ENCODE measurements at regions not wholly inside any gene's neighbourhood (a gene's known extent, or its start where the extent isn't known, plus 50 kb on each side); places are given as distances from the start of the nearest gene placed in this dataset.

DNA sequence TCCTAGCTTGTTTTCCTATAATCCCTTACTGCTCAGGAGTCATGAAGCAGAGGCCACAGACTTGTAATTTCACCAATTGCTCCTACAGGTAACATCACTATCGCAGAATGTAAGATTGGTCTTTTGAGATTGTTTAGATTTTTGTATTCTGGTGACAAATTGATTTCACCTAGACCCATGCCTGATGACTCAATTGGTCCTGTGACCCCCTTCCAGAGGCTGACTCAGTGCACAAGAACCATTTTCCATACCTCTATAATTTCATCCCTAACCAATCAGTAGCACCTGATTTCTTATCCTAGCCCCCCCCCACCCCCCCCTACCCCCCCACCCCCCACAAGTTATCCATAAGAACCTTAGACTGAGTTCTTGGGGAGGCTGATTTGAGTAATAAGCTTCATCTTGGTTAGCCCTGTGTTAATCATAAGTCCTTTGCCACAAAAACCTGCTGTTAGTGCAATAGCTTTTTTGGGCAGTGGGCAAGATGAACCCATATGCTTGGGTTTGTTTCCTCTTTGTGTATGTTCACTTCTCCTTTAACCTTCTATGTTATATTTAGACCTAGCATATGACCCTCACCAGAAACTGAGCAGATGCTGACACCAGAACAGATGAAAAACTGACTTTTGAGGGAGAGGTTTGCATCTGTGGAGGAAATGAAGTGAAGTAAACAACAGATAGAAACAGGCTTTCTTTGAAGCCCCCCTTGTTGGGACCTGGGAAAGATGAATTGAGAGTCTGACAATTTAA is 187.1 kb downstream of the KIF20B start:
- peak; percentile 35 for DNase-seq

DNA sequence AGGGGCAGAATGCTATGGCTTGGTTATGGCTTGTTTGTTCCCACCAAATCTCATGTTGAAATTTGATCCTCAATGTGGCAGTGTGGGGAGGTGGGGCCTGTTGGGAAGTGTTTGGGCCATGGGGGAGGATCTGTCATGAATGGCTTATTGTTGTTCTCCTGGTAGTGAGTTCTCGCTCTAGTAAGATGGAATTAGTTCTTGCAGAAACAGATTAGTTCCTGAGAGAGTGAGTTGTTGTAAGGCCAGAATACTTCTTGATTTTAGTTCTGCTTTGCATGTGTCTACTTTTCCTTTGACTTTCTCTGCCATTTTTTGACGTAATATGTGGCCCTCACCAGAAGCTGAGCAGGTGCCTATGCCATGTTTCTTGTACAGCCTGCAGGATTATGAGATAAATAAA is 188.2 kb downstream of the KIF20B start:
- DNase-seq = no peak

DNA sequence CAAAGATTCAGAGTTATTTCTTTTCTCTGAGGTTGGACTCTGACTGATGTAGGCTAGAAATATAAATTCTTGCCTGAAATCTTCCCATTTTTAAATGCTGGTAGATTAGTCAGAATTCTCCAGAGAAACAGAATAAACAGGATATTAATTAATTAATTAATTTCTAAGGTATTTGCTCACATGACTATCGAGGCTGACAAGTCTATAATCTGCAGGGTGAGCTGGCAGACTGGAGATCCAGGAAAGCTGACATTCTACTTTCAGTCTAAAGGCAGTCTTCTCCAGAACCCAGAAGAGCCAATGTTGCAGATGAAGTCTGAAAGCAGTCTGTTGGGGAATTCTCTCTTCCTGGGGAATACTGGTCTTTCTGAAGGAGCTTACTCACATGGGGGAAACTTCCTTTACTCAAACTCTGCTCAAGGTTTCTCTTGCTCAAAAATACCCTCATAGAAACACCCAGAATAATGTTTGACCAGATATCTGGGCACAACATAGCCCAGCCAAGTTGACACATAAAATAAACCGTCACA is 189.7 kb downstream of the KIF20B start:
- no peak for DNase-seq

DNA sequence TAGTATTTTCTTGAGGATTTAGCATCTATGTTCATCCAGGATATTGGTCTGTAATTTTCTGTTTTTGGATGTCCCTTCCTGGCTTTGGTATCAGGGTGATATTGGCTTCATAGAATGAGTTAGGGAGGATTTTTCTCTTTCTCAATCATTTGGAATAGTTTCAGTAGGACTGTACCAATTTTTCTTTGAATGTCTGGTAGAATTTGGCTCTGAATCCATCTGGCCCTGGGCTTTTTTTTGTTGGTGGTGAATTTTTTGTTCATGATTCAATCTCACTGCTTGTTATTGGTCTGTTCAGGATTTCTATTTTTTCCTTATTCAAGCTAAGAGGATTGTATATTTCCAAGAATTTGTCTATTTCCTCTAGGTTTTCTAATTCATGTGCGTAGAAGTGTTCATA is 192.7 kb downstream of the KIF20B start:
- no peak for DNase-seq

DNA sequence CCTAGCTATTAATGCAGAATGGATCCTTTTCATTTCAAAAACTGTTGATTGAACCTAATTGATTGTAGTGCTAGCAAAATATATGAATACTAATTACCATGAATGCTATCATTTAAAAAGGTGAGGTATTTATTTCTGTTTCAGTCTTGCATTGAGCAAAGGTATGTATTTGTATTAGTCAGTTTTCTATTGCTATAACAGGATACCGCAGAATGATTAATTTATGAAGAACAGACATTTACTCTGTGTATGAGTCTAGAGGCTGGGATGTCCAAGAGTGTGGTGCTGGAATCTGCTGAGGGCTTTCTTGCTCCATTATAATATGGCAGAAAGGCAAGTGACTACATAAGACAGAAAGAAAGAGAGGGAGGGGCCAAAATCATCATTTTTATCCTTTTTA is 199.2 kb downstream of the KIF20B start:
- no peak for DNase-seq

DNA sequence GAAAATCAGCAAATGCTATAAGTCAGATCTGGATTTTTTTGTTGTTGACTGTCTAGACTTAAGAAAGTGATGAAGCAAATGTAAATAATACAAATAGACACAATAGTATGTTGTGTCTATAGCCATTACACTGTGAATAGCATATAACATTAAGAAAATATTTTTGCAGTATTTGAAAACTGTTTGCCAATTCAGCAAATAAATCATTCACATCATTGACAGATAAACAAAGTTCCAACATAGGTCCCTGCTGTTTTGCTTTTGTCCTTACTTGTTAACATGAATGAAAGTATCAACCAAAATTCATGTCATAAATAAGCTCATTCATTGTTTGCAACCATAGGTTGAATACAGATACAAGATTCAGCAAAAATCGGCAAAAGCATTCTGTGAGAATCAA is 200.5 kb downstream of the KIF20B start:
- DNase-seq = no peak

DNA sequence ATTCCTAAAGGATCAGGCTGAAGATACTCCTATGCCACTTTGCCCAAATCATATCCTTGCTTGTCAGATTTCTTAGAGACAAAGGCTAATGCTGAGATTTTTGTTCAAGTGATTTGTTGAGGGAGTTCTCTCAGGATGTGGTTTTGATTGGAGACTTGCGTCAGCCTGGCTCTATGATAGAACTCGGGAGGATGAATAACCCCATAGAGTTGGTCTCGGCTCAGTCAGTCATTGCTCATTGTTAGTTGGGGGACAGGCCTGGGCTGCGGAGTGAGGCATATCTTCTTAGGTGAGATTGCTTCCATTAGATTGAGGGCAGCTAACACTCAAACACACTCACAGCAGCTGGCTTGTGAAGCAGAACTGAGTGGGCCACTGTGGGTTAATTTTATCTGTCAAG is 203.4 kb downstream of the KIF20B start:
- no peak for DNase-seq

DNA sequence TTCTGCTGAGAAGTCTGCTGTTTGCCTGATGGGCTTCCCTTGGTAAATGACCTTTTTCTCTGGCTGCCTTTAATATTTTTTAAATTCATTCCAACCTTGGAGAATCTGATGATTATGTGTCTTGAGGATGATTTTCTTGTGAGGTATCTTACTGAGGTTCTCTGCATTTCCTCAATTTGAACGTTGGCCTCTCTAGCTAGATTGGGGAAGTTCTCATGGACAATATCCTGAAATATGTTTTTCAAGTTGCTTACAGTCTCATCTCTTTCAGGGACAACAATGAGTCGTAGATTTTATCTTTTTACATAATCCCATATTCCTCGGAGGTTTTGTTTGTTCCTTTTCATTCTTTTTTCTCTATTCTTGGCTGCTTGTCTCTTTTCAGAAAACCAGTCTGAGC is 208.4 kb downstream of the KIF20B start:
- no peak for DNase-seq

DNA sequence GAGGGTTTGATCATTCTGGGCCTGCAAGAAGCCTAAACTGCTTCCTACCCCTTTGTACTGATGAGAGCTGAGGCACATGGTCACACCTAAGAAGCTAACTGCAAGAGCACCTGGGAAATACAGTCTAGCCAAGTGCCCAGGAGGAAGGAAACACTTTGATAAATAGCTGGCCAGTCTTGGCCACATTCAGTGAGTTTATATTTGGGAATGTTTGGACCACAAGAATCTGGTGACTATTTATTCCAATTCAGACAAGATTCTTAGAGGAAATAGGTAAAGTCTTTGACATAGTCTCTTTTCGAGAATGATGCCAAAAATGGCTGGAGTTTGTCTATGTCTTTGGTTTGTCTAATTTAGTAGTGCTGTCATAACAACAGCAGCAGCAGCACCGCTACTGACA is 213.6 kb downstream of the KIF20B start:
- DNase-seq = no peak

DNA sequence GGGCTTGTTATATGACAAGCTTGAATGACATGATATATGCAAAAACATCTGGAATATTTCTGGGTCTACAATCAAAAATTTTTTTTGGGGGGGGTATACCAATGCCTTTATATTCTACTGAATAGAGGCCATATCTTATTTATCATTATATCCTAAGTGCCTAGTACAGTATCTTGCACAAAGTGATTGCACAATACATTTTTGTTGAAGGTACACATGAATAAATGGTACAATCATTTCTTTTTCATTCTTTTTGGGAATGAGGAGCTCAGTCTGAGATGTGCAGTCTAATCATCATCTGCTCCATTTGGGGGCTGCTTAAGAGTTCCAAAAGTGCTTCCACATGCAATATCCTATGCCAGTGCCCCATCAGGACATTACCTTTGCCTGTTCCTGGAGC is 214.6 kb downstream of the KIF20B start:
- no peak for DNase-seq

DNA sequence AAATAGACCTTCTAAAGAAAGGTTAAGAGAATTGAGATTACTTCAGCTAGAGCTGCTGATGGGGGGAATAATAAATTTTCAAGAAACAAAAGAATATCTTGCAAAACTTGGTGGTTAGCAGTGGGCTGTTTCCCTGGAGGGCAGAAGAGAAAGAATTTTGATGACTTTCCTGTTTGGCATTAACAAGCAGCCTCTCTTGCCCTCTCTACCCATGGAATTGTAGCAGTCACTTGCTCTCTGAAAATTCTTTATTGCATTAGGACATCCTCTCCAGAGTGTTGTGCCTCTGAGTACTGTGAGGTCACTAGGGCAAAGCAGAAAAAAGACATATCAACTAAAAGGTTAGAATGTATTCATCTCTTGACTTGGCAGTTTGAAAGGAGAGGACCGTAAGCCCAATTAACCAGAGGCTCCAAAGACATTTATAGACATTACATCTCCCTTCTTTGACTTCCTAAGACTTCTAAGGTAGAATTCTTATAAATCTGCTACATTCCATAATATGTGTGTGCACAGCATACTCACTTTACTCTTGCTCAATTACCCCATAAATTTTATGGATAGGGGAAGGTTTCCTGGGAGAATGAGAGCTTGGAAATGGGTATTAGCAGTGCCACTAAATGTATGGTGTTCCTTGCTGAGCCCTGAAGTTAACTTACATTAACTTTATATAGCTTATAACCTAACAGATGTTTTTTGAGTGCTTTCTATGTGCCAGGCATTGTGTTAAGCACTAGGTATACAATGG is 215.3 kb downstream of the KIF20B start:
- DNase-seq = no peak

DNA sequence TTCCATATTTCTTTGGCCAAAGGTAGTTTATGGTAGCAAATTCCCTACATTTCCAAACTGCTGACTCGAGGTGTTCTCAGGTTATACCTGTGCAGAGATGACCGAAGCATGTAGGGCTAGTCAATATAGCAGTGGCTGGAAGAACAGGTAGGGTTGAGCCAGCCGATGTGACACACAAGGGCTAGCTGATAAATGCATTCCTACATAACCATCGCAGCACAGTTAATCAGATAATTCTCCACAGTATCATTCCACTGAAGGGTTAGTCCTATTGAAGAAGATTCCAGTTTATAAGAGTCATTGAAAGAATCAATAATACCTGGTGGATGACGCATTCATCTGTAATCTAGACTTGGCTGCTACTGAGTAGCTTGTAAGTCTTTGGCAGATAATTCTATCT is 220.0 kb downstream of the KIF20B start:
- no peak for DNase-seq

DNA sequence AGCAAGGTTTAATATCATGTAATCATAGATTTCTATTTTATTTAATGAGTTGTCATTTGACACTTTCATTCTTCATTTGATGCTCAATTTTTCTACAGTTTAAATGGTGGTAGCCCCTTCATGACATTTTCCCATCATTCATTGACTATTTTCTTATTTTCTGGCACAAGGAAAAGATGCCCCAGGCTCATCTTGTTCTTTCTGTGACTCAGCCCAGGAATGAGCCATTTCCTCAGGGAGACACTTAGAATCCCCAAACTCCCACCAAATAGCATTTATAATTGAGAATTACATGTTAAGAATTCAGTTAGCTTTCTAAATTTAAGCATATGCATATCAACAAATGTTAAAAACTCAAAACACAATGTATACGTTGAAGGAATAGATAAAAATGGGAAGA is 222.3 kb downstream of the KIF20B start:
- DNase-seq = no peak

DNA sequence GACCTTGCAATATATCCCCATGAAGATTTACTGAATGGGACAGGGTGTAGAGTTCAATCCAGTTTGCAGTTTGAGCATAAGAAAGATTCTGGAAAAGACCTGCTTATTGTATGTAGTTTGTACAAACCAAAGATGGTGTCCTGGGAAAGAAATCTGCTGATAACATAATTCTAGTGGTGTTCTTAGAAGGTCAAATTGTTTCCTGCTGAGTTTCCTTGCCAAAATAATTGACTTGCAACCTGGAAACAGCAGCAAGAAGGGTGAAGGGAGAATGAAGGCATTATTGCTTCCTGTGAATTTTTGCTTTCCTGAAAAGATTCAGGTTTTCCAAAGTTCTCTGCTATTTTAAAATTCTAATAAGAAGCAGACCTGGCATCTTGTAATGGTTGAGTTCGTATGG is 222.9 kb downstream of the KIF20B start:
- DNase-seq = no peak

DNA sequence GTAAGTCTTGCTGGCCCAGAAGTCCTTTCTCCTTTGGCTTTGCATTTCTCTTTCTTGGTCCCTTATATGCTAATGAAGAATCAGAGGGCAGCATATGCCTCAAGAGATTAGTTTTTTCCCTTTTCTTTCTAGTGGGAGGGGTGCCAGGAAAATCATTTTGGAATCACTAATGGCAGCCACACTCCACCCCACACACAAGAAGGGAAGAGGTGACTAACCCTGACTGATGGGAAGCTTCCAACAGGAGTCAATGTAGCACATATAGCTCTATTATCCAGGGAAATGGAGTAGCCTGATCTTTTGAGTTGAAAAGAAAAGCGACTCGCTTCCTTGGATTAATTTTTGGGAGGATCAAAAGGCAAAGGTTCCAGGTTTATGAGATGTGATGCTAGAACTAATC is 225.3 kb downstream of the KIF20B start:
- DNase-seq = no peak

DNA sequence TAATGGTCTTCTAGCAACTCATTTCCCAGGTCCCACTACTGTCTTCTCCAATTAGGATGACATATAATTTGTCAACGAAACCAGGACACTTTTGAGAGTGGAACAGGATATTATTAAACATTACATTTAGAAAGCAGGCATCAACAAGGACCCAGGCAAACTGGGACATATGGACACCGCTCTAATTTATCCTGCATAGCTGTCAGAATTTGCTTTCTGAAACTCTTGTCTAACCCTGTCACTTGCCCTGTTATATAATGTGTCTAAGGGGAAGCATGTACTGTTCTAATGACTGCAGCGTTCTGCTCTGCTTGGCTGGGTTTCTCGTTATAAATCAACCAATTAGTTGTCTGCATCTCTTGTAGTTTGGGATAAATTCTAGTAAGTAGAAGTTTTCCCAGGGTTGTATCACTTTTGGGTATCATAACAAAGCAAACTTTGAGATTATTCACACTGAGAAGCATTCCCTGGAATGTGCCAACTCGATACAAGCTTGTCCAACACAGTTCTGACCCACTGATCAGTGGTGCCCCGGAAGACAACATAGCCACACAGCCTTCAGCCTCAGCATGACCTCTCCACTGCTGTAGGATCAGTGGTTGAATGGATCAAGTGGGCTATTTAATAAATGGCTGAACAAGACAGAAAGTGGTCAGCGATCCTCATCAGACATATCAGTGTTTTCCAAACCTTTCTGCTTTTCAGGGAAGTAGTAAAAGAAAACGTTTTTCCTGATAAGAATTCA is 228.1 kb downstream of the KIF20B start:
- no peak for DNase-seq

DNA sequence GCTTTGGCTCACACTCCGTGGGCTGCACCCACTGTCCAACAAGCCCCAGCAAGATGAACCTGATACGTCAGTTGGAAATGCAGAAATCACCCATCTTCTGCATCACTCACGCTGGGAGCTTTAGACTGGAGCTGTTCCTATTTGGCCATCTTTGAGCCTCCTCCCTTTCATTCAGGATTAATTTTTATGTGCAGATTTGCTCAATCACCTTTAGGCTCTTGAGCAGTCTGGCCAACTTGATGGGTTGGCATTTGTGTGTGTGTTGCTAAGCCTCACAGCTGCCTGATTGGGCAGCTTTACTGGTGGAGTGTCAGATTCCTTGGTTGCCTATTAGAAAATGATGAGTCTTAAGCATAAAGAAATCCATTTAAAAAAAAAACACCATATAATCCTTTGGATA is 236.1 kb downstream of the KIF20B start:
- DNase-seq = no peak

DNA sequence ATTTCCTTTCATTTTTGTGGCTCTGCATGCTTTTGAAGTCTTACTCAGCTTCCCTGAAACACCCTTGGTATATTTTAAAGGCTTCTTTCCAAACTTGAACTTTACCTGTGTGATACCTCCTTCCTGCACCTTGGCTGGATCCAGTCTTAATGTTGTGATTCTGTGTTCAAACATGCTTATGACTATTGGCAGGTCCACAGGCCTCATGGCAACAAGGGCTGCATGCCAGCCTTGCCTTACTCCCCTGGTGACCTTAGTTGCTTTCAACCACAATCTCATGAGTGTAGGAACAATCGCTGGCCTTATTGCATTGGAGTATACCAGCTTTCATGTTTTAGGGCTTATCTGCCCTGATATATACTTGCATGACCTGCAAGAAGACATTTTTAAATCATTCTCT is 238.7 kb downstream of the KIF20B start:
- DNase-seq = no peak

DNA sequence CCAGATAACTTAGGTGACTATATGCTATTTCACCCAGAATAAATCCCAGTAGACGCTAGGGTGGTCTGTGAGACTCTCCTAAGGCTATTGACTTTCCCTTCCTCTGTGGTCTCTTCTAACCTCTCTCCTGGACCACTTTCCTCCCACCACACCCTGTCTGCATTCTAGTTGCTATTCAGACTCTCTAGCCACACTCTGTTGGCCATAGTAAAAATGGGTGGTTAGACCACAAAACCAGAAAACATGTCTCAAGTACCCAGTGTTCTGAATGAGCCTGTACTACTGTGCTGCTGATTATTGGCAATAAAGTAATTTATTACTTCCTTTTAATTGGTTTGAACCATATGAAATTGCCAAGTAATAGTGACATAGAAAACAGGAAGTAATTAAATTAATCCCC is 240.8 kb downstream of the KIF20B start:
- no peak for DNase-seq

DNA sequence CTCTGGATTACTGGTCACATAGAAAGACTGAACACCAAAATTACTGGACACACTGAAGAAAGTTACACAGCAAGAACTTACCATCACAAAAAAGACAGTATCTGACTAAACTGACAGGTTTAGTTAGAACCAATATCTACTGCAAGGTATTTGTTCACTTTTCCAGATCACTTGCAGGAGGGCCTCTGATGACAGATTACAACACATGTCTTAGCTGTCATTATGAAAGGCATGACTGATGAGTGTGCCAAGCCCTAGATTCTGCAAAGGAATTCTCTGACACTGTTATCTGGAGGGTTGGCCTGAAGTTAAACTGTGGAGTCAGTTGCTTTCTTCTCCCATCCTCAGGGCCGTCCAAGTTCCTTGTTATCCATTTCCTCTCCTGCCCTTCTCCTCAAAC is 242.7 kb downstream of the KIF20B start:
- no peak for DNase-seq

DNA sequence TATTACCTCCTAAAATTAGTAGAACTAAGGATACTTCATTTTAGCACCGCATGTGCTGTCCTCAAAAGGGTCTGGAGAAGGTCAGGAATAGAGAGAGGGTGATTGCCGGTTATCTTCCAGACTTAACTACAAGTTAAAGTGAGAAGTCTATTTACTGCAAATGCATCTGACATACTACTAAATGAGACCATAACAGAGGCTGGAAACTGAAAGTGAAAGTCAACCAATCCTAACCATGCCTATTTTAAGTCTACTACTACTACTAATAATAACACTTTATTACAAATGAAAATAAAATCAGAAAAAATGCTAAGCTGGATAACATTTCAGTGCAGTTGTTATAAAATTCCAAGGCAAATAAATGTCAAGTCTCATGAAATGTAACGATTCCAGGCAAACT is 244.7 kb downstream of the KIF20B start:
- DNase-seq = no peak

DNA sequence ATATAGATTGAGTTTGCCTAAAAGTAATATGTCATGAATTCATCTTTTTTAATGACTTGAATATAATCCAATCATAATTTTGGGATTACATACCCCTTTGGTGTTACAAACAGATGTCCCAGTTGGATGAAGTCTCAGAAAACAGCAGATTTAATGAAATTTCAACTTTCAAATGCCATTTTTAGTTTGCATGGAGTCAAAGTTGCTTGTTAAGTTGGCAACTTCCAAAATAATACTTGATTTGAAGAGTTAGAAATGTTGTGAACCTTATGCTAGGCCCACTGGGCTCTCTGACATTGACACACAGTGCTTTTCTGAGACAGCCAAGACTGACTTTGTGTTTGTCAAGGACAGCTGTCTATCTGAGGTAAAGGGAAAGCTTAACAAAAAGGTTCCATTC is 248.1 kb downstream of the KIF20B start:
- no peak for DNase-seq

DNA sequence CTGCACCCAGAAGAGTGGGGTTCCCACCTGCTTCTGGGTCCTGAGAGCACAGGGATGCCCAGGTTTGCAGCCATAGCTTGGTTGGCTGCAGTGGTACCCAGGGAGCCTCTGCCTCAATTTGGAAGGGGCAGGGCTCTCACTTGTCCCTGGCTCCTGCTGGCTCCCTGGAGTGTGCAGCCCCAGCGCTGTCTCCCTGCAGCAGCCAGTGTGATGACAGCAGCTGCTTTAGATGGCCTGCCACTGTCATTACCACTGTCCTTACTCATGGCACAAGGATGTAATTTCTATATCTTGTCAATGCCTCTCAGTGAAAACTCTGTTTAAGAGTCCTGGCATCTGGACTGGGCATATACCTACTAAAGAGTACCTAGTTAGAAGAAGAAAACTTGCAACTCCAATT is 250.9 kb downstream of the KIF20B start:
- DNase-seq = no peak

DNA sequence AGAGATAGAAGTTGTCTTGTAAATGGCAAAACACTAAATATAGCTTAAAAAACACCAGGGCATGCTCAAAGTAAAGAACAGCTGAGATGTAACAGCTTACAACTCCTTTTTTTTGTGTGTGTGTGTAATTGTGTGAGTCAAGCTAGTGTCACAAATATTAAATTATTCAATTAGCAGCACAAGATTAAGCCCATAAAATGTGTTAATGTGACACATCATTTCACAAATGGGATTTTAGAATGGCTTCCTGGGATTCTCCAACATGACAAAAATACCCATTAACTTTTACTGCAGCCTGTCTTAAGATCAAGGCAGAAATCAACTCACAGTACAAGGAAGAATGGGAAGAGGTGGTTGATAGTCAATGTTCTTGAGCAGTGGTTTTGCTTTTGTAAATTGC is 251.4 kb downstream of the KIF20B start:
- DNase-seq = no peak

All from CD4-positive, alpha-beta T cell treated with Interleukin-15 for 1 hour (primary cell).